Endothelial cell (in vitro differentiated cells): ENCODE measurements at regions not wholly inside any gene's neighbourhood (a gene's known extent, or its start where the extent isn't known, plus 50 kb on each side); places are given as distances from the start of the nearest gene placed in this dataset.

Source experiments
- DNase-seq: peaks from one replicate; pipeline ENCODE4 v3.0.0; 2021; ENCODE audit warnings: low spot score
- H3K27ac Mint-ChIP-seq: one replicate; pipeline ENCODE4 v1.8.0; 2021; ENCODE audit warnings: mixed read lengths, inconsistent platforms; ENCODE audit not compliant: unreplicated experiment
- H3K27me3 Mint-ChIP-seq: one replicate; pipeline ENCODE4 v1.8.0; 2021; ENCODE audit warnings: mild to moderate bottlenecking, moderate library complexity, mixed read lengths, inconsistent platforms; ENCODE audit not compliant: unreplicated experiment
- H3K36me3 Mint-ChIP-seq: one replicate; pipeline ENCODE4 v1.8.0; 2021; ENCODE audit warnings: mild to moderate bottlenecking, low read depth, mixed read lengths, inconsistent platforms; ENCODE audit not compliant: unreplicated experiment
- H3K4me1 Mint-ChIP-seq: one replicate; pipeline ENCODE4 v1.8.0; 2021; ENCODE audit warnings: mild to moderate bottlenecking, mixed read lengths, inconsistent platforms; ENCODE audit not compliant: unreplicated experiment
- H3K4me3 Mint-ChIP-seq: one replicate; pipeline ENCODE4 v1.8.0; 2021; ENCODE audit warnings: mild to moderate bottlenecking, mixed read lengths, inconsistent platforms; ENCODE audit not compliant: unreplicated experiment
- H3K9me3 Mint-ChIP-seq: one replicate; pipeline ENCODE4 v1.8.0; 2021; ENCODE audit warnings: mixed read lengths, inconsistent platforms; ENCODE audit not compliant: unreplicated experiment
- TF ChIP-seq, protein P1 (sequence below): fragments of 200-600 bp; sonication (generic); IDR thresholded peaks from one replicate; pipeline ENCODE4 v1.5.0; 2021; ENCODE audit warnings: antibody characterized with exemption; ENCODE audit not compliant: unreplicated experiment

DNA sequence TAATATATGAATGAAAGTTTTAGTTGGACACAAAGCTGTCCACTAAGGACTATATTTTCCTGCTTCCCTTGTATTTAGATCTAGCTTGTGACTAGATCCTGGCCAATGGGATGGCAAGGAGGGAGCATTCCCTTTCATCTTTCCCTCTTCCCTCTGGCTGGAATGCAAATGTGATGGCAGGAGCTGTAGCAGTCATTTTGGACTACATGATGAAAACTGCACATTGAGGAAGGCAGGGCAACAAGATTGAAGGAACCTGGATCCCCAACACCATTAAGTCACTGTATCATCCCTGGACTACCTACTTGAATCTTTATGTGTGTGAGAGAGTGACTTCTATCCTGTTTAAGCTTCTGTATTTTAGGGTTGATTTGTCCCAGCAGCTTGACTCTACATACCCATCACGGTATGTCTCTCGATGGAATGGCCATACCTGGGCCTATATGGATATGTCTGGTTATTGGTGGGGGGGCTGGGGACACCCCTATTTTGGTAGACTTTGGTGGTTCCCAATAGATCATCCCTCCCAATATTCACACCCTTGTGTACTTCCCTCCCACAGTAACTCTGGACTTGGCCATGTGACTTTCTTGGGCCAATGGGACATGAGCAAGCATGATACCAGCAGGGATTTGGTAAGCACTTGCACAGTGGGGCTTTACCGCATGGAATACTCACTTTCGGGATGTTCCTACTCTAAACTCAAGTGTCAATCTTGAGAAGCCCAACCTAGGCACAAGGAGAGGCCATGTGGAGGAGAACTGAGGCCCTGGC, 128.5 kb downstream of the VEGFA start:
- Mint-ChIP-seq H3K36me3 (no peaks in the 10 kb centered on the region), H3K4me3 (no peak overlapping the region), H3K27ac (no peak overlapping the region), H3K27me3 (peaks cover 6% of the 10 kb centered on the region), H3K4me1 (no peaks in the 10 kb centered on the region), H3K9me3 (no peaks in the 10 kb centered on the region)
- DNase-seq, result no peak
- TF ChIP-seq, protein P1, sequence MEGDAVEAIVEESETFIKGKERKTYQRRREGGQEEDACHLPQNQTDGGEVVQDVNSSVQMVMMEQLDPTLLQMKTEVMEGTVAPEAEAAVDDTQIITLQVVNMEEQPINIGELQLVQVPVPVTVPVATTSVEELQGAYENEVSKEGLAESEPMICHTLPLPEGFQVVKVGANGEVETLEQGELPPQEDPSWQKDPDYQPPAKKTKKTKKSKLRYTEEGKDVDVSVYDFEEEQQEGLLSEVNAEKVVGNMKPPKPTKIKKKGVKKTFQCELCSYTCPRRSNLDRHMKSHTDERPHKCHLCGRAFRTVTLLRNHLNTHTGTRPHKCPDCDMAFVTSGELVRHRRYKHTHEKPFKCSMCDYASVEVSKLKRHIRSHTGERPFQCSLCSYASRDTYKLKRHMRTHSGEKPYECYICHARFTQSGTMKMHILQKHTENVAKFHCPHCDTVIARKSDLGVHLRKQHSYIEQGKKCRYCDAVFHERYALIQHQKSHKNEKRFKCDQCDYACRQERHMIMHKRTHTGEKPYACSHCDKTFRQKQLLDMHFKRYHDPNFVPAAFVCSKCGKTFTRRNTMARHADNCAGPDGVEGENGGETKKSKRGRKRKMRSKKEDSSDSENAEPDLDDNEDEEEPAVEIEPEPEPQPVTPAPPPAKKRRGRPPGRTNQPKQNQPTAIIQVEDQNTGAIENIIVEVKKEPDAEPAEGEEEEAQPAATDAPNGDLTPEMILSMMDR, result no peak

DNA sequence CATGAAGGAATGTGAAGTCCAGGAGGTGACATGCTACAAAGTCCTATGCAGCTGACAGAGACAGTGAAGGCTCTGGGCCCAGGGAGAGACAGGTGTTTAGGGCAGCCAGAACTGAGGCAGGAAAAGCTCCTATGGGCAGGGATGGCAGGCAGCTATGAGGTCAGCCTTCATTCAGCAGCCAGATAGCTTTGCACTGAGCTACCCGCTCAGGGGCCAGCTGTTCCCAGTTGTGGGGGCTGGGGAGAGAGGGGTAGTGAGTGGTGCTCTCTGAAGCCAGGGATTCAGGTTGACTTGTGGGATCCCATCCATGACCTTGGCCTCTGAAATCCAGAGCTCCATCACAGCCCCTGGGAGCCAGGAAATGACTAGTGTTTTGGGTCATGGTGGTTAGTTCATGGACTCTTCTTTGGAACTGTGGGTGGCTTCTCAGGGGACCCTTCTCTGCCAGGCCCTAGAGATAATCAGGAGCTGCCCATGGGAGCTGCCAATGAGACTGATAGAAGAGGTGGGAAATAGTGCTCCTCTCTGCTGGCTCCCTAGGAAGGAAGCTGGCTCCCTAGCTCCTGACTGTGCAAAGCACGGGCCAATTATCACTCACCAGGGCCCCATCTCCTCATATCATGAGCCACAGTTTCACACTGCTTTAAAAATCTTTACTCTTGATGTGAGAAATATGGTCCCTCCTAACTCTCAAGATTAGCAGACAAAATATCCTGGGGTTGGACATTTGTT, 127.7 kb downstream of the VEGFA start:
- Mint-ChIP-seq H3K36me3 (no peaks in the 10 kb centered on the region), H3K4me3 (no peak overlapping the region), H3K27ac (no peak overlapping the region), H3K9me3 (no peaks in the 10 kb centered on the region), H3K27me3 (peaks cover 6% of the 10 kb centered on the region), H3K4me1 (no peaks in the 10 kb centered on the region)
- DNase-seq, result no peak
- TF ChIP-seq, protein P1, result no peak

DNA sequence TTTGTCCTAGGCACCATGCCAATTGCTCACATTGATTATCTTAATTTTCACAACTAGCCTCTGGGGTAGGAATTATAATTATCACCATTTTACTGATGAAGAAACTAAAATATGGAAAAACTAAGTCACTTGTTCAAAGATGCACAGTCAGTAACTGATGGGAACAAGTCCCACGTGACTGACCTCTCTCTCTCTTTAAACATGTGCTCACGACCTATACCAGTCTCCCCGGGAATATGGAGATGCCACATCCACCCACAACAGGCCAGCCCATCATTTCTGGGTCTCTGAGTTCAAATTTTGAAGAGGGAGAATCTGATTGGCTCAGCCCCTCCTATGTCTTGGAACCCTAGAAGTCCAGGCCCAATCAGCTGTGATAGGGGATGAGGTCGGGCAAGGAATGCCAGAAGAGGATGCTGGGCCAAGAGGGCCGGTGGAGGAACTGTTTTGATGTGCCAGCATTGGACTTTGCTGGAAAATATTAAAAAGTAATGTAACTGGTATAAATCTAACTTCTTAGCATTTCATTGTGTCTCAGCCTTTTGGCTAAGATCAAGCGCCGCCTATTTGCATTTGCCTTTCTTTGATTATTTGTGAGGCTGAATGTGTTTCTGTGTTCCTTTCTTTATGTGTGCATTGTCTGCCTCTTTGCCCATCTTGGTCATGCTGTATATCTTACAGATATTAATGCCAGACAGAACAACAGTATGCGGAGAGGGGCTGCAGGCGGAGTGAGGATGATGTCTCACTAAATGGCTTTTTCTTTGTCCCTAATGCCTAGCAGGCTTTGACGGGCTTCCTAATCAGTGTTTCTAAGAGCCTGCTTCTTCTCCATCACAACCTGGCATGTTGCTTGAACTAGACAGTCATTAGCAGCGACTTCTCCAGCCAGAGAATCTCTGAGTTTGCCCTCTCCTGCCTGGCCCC, 126.6 kb downstream of the VEGFA start:
- Mint-ChIP-seq H3K27ac (no peak overlapping the region), H3K36me3 (no peaks in the 10 kb centered on the region), H3K4me3 (no peak overlapping the region), H3K9me3 (no peaks in the 10 kb centered on the region), H3K27me3 (peaks cover 10% of the 10 kb centered on the region), H3K4me1 (no peaks in the 10 kb centered on the region)
- DNase-seq, result no peak
- TF ChIP-seq, protein P1, result no peak

DNA sequence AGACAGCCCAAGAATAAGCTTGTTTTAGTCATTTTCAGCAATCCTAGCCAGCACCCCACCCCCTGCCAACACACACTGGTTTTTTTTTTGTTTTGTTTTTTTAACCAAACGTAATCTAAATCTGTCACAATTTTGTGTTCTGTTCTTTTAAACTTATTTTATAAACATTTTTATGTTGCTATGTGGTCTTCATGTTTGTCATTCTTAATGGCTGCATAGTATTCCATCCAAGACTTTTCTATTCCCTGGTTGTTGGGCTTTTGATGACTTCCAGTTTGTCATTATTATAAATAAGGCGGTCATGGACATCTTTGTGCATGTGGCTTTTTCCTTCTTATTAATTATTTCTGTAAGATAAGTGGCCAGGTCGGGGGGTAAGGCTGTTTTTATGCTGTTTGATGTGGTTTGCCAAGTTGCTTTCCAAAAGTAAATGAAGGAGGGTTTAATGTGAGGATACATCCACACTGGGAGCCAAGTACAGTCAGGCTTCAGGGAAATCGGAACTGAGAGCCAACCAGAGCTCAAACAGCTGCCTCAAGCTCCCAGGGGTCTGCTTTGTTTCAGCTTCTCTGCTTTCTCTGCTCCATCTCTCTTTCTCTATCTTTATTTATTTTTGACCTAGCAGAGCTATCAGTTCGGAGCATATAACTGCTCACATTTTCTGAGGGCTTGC, 125.8 kb downstream of the VEGFA start:
- H3K9me3 Mint-ChIP-seq, result no peaks in the 10 kb centered on the region
- H3K27me3 Mint-ChIP-seq, result peaks cover 9% of the 10 kb centered on the region
- no peaks in the 10 kb centered on the region for H3K36me3 Mint-ChIP-seq
- TF ChIP-seq, protein P1, result no peak
- H3K4me3 Mint-ChIP-seq, result no peak overlapping the region
- no peak for DNase-seq
- H3K27ac Mint-ChIP-seq, result no peak overlapping the region
- peaks cover 5% of the 10 kb centered on the region for H3K4me1 Mint-ChIP-seq
